ENCODE measurements at regions not wholly inside any gene's neighbourhood (a gene's known extent, or its start where the extent isn't known, plus 50 kb on each side); places are given as distances from the start of the nearest gene placed in this dataset.

DNA sequence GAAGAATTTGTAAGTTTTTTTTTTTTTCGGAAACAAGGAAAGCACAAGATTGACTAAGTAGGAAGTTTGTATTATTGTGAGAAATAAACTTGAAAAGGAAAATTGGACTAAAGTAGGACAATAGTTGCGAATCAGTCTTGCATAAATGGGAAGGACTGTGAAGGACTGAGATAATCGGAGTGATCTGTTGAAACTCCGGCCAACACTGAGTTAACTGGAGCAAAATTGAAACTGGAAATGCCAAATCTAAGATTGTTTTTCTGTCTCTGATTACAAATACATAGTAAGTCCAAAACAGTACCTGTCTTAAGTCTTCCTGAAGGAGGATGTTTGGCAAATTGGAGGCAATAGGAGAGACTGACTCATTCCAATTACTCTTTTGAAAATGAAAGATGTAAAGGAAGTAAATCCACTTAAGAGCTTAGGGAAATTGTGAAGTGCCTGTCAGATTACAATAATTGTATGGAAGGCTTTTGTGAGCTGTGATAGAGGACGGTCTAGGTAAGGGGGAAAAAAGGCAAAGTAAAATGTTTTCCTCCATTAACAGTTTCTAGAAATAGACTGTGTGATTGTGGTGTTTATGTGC lies 204.9 kb upstream of the CYRIA start:
- TF ChIP-seq, protein P1, sequence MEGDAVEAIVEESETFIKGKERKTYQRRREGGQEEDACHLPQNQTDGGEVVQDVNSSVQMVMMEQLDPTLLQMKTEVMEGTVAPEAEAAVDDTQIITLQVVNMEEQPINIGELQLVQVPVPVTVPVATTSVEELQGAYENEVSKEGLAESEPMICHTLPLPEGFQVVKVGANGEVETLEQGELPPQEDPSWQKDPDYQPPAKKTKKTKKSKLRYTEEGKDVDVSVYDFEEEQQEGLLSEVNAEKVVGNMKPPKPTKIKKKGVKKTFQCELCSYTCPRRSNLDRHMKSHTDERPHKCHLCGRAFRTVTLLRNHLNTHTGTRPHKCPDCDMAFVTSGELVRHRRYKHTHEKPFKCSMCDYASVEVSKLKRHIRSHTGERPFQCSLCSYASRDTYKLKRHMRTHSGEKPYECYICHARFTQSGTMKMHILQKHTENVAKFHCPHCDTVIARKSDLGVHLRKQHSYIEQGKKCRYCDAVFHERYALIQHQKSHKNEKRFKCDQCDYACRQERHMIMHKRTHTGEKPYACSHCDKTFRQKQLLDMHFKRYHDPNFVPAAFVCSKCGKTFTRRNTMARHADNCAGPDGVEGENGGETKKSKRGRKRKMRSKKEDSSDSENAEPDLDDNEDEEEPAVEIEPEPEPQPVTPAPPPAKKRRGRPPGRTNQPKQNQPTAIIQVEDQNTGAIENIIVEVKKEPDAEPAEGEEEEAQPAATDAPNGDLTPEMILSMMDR (IDR thresholded peaks at IDR 0.05 in 2 of 3, conservative IDR thresholded peaks at IDR 0.05 in 1 of 3; ENCODE audit: control insufficient read depth in 2 of 3, extremely low read depth in 1 of 3, insufficient read depth in 1 of 3, low read depth in 3 of 3, low read length in 3 of 3), result no peak
- TF ChIP-seq DPF2 (IDR thresholded peaks at IDR 0.05) (no peak), SMAD5 (IDR thresholded peaks at IDR 0.05; ENCODE audit: low read depth) (no peak), NFIC (IDR thresholded peaks at IDR 0.05; ENCODE audit: low read depth, low read length) (no peak), SPI1 (IDR thresholded peaks at IDR 0.05; ENCODE audit: borderline replicate concordance, insufficient read depth, low read depth, low read length) (no peak), FOXM1 (IDR thresholded peaks at IDR 0.05; ENCODE audit: low read depth, low read length) (no peak)
- TF ChIP-seq, protein P2, sequence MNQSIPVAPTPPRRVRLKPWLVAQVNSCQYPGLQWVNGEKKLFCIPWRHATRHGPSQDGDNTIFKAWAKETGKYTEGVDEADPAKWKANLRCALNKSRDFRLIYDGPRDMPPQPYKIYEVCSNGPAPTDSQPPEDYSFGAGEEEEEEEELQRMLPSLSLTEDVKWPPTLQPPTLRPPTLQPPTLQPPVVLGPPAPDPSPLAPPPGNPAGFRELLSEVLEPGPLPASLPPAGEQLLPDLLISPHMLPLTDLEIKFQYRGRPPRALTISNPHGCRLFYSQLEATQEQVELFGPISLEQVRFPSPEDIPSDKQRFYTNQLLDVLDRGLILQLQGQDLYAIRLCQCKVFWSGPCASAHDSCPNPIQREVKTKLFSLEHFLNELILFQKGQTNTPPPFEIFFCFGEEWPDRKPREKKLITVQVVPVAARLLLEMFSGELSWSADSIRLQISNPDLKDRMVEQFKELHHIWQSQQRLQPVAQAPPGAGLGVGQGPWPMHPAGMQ (IDR thresholded peaks at IDR 0.05; ENCODE audit: borderline replicate concordance), result no peak
- TF ChIP-seq, protein P3, sequence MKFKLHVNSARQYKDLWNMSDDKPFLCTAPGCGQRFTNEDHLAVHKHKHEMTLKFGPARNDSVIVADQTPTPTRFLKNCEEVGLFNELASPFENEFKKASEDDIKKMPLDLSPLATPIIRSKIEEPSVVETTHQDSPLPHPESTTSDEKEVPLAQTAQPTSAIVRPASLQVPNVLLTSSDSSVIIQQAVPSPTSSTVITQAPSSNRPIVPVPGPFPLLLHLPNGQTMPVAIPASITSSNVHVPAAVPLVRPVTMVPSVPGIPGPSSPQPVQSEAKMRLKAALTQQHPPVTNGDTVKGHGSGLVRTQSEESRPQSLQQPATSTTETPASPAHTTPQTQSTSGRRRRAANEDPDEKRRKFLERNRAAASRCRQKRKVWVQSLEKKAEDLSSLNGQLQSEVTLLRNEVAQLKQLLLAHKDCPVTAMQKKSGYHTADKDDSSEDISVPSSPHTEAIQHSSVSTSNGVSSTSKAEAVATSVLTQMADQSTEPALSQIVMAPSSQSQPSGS (IDR thresholded peaks at IDR 0.05; ENCODE audit: low read length), result no peak
- TF ChIP-seq, protein P4, sequence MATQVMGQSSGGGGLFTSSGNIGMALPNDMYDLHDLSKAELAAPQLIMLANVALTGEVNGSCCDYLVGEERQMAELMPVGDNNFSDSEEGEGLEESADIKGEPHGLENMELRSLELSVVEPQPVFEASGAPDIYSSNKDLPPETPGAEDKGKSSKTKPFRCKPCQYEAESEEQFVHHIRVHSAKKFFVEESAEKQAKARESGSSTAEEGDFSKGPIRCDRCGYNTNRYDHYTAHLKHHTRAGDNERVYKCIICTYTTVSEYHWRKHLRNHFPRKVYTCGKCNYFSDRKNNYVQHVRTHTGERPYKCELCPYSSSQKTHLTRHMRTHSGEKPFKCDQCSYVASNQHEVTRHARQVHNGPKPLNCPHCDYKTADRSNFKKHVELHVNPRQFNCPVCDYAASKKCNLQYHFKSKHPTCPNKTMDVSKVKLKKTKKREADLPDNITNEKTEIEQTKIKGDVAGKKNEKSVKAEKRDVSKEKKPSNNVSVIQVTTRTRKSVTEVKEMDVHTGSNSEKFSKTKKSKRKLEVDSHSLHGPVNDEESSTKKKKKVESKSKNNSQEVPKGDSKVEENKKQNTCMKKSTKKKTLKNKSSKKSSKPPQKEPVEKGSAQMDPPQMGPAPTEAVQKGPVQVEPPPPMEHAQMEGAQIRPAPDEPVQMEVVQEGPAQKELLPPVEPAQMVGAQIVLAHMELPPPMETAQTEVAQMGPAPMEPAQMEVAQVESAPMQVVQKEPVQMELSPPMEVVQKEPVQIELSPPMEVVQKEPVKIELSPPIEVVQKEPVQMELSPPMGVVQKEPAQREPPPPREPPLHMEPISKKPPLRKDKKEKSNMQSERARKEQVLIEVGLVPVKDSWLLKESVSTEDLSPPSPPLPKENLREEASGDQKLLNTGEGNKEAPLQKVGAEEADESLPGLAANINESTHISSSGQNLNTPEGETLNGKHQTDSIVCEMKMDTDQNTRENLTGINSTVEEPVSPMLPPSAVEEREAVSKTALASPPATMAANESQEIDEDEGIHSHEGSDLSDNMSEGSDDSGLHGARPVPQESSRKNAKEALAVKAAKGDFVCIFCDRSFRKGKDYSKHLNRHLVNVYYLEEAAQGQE (IDR thresholded peaks at IDR 0.05; ENCODE audit: low read depth, low read length), result no peak
